NOMO-1 treated with DMSO at 0.1 percent for 48 hours (cell line): ENCODE measurements at regions not wholly inside any gene's neighbourhood (a gene's known extent, or its start where the extent isn't known, plus 50 kb on each side); places are given as distances from the start of the nearest gene placed in this dataset.

Source experiments
- DNase-seq: peaks from one replicate; lab custom pipeline; 2025; ENCODE audit not compliant: unreplicated experiment; lab: John Stamatoyannopoulos, UW

DNA sequence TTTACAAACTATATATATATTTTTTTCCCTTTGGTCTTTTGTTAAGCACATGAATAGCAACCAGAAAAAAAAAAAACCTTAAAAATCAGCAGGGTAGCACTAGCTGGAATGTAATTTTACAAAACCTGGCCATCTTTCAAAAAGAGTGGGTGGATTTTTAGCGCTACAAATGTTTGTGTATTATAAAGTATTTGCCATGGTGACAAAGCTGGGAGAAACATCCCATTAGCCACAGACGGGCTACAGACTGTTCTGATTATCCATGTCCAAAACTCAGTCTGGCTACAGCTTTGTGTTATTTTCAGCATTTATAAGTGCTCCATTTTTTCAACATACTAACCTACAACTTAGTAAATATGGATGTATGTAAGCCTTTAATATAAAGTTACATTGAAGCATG lies 249.5 kb upstream of the TANK start:
- DNase-seq: no peak

DNA sequence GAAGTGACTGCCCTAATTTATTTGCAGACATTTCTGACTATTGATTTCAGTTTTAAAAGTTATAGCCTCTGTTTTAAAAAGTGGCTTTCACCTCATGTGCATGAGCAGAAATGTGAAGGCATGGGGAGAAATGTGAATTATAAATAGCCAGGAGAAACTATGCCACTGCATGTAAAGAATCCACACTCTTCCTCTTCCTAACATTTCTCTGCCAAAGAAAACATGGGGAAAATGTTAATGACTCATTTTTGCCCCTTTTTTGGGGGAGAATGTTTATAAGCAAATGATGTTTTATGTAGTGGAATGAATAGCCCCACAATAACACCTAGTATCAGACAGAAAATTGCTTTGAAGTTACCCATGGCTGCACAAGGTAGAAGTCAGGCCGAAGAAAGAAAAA lies 249.0 kb upstream of the TANK start:
- no peak for DNase-seq

DNA sequence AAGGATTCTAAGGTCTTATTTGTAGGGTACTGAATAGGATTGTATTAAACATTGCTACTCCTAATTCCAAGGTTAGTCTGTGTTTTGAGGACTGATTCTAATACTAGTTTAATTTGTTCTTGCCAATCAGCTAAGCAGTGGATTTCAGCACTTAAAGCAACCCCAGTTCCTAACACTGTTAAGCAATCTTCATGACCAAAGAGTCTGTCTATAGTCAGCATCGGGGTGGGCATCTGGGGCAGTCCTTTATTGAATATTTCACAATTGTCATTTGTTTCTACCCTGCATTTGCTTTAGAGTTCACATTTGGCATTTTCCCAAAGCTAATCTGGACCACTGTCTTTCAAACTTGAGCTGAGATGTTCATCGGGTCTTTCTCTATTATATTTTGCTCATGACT lies 248.0 kb upstream of the TANK start:
- DNase-seq: no peak

DNA sequence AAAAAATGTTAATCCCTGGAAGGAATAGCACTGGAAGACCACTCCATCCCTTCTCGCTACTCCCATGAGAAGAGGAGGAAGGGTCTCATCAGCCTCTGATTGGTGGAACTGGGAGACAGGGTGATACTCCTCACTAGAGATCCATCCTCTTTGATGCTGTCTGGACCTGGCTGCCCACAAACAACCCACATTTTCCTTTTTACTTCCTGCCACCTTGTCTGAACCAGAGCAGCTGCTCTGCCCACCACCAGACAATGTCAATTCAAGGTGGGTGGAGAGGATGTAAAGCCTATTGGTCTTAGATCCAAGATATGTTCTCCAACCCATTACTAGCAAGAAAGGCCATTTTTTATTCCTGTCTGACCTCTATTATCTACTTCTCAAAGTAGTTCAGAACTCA lies 246.9 kb upstream of the TANK start:
- DNase-seq: no peak

DNA sequence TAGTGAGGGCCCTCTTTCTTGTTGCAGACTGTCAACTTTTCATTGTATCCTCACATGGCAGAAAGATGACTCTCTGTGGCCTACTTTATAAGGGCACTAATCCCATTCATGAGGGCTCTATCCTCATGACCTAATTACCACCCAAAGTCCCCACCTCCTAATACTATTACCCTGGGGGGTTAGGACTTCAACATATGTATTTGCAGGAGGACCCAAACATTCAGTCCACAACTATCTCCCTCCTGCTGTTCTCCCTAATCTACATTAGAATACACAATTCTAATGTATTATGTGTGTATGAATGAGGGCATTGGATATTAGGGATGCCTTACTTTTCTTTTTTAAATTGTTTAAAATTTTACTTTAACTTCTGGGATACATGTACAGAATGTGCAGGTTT lies 246.0 kb upstream of the TANK start:
- DNase-seq: no peak

DNA sequence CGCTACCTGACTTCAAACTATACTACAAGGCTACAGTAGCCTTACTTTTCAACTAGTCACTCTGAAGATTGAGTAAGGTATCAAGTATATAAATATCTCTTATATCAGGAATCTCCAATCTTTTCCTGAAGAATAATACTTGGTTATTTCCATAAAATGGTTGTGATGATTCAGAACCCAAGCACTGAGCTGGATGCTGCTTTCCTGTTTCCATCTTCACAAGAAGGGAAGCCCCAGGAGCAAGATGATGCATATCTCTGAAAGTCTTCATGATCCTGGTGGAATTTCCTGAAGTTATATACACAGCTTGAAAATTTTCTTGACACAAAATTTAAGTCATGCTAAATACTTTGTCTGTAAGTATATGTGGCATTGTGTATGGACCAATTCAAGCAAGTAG lies 243.9 kb upstream of the TANK start:
- no peak for DNase-seq

DNA sequence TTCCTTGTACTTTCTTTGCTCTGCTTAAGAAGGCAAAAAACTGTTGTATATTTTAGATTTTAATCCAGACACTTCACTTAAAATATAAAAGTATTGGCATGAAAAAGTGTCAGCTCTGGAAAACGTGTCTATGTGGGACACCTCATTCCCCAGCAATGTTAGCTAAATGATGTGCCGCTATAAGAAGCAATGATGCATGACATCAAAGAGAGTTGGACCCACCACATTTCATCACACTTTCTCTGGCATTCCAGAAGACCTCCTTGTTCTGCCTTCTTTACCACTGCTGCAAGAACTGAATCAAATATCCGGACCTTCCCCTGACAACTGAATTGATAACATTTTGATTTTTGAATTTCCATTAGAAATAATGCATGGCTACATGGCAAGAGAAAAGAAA lies 242.4 kb upstream of the TANK start:
- DNase-seq: no peak

DNA sequence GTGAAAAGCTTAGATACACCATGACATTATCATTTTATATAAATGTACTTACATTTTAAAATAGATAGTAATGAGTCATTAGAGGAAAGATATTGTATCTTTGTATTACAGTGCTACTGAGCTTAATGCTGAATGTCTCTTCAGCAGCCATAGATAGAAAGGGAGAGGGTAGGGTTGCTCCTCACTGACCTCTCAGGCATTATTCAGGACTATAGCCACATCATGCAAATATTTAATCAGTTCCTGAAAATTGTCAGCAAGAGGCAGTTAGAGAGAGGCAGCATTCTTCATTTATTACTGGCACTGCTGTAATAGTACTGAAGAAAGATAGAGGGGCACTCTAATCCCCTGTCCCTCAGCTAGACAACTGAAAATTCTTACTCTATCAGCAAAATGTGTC lies 242.0 kb upstream of the TANK start:
- DNase-seq: no peak

DNA sequence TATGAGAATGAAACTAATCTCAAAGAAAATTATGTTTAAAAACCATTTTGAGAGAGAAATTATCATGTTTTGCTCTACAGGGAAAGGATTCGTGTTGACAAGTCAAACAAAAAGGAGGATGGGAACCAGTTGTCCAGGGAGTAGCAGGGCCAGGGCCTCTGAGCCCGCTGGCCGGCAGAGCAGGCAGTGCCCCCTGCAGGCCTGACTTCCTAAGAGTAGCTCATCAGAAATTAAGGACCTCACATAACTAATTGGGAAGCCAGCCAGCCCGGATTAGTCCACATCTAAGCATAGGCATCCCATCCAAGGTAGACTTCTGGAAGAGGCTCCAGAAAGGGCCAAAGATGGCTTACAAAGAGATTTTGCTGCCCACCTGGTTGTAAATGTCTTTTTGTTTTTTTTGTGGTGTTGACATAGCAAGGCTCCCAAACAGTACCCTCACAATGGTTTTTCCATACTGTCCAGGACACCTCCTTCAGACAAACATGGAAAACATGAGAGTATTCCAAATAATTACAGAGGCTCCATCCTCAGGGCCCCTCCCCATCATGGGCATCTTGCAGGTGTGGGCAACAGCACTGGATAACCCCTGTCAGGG lies 241.2 kb upstream of the TANK start:
- DNase-seq: peak; percentile 42

DNA sequence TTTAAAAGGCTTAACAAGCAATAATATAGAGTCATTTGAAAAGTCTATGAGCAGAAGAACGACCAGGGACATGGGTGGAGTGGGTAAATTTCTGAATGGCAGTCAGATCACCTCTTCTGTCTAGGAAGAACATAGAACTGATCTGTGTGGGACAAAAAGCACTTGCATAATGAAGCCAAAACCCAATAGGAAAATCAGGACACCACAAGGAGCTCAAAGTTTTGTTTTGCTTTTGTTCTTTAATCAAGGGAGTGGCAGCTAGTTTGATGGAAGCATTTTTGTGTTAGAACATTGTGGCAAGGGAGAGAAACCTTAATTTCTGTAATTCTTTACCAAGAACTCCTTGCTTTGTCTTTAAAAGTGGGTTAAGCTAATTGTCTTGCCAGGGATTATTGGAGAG lies 240.2 kb upstream of the TANK start:
- no peak for DNase-seq

DNA sequence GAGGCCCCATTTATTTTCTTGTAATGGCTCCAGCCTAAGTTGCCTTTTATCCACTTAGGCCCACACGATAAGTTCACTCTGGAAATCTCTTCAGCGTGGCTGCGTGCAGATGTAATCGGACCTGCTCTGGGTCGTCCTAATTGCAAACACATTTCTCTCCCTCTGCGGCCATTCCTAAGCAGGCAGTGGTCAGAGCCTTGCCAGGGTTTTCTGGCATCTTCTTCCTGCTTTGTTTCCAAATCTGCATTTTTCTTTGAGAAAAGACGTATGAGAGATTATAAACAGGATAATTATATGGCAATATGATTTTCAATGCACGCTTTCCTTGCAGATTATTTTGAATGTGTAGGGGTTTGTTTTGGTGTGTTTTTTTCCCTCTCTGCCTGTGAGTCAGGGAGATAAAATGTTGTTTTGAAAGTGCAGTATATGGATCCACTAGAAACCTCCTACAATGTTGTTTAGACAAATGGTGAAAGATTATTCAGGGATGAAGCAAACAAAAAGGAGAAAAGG lies 239.4 kb upstream of the TANK start:
- DNase-seq: no peak

DNA sequence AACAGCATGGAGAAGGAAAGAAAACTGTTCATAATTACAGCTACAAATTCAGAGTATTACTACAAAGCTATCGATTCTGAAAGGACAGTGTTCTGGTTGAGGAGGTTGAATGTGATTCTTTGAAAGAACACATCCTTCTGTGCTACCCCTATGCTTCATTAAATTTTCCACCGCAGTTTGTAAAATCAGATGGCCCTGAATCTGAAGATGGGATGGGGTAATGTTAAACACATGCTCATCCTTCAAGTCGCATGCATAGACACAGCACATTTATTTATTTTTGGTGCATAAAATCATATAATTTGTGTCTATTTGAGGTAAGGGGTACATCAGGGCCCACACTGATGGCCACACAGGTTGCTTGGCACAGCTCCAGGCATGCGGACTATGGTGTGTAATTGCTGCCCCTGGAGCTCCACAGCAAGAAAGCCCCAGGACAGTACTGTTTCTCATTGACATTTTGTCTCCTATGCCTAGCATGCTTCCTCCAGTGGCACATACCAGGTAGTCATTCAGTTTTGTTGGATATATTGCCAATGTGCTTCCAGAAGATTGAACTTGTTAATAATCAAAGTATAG lies 238.8 kb upstream of the TANK start:
- no peak for DNase-seq

DNA sequence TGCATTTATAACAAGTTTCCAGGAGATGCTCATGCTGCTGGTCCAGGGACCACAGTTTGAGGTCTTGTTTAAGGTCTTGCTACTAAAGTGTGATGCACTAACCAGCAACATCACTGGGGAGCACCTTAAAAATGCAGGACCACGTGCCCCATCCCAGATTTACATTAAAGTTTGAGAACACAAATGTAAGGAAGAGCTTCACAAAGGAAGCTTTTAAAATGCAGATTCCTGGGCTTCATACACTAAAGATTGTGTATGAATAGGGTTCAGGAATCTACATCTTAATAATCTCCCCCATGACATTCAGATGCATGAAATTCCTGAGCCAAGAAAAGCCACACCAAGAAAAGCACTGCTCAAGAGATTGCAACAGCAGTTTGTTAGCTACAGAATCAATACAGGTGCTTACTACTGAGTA lies 235.3 kb upstream of the TANK start:
- no peak for DNase-seq

DNA sequence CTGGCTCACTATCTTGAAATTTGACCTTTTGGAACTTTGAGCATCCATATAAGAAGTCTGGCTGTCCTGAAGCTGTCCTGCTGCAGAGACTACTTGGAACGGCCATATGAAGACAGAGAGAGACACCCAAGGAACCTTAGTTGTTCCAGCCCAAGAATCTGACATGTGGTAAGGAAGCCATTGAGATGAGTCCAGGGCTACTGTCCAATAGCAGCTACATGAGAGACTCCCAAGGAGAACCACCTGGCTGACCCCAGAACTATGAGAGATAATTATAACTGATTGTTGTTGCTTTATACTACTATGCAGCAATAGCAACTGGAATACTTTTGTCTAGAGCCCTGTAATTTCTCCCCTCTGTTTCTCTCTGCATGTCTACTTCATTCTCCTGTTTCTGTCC lies 234.3 kb upstream of the TANK start:
- DNase-seq: no peak

DNA sequence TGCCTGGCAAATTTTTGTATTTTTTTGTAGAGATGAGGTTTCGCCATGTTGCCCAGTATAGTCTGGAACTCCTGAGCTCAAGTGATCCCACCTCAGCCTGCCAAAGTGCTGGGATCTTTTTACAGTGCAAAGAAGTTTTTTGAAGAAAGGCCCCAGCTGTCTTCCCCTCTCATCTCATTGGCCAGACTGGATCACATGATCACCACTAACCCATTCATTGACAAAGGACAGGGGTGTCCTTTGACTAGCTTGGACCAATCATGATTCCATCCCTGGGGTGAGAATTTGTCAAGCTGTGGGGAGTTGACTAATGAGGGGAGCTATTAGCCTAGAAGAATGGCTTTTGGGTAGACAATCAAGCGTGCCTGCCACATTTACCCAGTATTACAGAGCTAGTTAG lies 232.9 kb upstream of the TANK start:
- no peak for DNase-seq

DNA sequence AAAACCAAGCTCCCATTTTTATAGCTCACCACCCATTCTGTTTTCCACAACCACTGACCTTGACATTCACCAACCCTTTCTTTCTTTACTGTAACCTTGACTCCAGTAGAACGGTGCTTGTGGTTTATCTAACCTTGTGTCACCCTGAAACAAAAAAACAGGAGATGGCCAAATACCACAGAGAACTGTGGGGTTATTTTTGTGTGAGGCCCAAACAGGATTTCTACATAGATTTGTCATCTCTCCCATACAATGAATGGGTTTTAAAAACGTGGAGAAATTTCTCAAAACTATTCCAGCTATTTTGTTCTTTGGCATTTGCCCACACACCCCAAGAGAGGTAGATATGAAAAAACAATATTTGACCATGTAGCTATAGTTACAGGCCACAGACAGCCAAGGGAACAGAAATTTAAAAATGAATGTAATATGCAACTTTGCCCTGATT lies 231.3 kb upstream of the TANK start:
- DNase-seq: no peak

DNA sequence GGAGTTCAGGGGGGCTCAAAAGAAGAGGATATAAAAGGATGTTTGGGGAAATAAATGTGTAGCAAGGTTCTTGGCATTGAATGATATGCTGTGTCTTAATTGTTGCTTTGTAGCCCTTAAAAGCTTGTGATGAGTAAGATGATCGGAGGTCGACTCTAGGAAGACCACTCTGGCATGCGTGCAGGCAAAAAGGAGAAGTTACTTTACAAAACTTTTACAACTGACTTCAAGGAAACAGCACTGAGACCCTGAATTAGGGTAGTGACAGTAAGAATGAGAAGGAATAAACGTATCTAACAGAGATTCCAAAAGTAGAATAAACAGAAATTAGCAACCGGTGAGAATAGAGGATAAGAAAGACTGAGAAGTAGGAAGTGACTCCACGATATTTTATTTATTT lies 228.7 kb upstream of the TANK start:
- no peak for DNase-seq

DNA sequence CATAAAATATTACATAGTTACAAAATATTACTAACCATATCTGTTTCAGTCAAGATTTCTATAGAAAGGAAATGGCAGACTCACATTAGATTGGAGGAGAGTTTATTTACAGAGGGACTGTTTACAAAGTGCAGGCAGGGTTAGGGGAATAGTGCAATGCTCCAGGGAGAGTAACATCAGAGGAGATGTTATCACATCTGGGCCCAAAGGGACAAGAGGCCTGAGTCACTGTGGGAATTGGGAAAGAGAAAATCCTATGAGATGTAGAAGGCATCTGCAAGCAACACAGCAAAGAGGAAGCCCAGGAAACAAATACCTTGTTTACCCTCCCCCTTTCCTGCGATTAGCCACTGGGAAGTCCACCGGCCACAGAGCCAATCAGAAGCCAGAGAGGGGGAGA lies 227.3 kb upstream of the TANK start:
- no peak for DNase-seq

DNA sequence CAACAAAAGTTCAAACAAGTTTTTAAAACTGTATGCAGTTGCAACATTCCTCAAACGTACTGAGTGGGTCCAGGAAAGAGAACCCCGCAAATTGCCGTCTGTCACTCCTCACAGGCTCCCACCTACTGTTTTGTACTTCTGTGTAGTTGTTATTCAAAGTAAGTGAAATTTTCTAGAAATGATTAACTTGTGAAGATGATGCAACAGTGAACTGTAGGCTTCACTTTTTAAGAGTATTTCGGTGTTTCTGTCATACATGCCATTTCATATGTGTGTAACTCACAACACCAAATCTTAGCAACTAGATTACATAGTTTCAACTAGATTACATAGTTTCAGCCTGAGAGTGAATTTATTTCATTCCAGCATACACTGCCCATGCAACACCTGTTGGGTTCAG lies 226.0 kb upstream of the TANK start:
- DNase-seq: no peak

DNA sequence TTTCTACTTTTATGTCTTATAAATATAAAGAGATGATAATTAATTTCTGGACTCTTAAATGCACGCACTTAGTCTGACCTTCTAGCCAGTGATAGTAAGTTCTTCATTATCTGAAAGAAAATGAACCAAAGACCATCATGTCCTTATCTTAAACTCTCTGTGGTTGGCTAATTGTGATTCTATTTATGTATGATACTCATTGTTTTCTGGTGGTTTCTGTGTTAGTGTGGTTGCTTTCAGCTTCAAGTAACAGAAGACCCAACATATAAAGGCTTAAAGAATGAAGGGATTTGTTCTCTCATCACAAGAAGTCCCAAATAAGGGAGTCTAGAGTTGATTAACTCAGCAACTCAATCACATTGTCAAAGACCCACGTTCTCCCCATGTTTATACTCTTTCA lies 225.2 kb upstream of the TANK start:
- DNase-seq: no peak

DNA sequence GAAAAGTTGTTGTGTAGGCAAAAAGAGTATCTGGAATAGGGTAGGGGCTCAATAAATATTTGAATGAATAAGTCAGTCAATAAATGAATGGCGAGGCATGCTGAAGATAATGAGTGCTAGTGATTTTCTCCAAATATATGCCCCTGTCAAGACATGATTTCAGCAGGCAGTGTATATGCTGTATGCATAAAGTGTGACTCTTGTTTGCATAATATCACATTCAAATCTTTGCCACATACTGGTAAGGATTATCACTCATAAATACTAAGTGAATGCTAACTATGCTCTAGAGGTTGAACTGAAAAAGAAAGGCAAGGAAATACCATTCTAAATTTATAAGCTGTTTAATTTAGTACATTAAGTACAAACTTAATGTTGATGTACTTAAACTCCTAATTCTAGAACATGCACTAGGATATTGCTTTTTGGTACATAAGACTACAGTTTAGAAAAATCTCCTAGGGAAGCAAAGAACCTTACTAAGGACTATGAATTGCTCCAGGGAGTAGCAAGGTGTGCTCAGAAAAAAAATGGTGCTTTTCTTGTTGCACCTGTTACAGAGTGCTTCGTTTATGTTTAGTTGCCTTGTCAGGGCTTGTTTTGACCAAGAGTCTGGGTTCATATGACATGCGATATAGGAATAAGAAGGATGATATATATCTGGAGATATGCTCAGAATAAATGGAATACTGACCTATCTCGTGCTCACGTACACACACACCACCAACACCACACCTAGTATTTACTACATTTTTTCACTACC lies 224.0 kb upstream of the TANK start:
- no peak for DNase-seq

DNA sequence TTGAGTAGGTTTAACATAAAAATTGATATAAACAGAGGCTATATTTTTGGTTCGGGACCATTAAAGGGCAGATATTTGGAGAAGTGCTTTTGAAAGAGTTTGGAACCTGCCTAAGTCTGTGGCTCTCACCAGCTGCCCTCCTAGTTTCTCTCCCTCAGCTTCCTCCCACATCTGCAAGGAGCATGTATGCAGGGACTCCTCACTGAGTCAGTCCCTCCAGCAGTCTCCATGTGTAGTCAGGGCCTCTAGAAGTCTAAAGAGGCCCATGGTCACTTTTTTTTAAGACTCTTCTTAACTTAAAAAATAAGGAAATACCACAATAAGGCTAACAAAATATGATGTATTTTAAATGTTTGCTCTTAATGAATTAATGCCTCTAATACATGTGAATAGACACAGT lies 220.0 kb upstream of the TANK start:
- no peak for DNase-seq

DNA sequence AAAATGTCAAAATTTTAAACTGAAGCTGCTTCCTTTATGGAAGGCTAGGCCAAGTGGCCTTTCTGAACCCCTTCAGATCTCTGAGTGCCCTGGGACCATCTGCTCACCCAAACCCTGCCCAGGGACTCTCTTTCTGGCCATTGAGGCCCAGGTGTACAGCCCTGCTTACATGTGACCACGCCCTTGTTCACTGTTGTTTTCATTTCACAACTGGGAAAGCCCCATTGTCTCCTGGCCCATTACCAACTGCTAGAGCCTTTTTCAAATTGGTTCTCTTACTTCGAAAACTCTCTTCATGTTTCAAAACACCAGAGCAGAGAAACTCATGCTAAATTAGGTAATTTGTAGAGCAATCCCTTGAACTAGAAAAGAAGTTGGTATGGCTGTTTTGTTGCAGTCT lies 219.5 kb upstream of the TANK start:
- DNase-seq: no peak
